ENCODE measurements at regions not wholly inside any gene's neighbourhood (a gene's known extent, or its start where the extent isn't known, plus 50 kb on each side); places are given as distances from the start of the nearest gene placed in this dataset.

DNA sequence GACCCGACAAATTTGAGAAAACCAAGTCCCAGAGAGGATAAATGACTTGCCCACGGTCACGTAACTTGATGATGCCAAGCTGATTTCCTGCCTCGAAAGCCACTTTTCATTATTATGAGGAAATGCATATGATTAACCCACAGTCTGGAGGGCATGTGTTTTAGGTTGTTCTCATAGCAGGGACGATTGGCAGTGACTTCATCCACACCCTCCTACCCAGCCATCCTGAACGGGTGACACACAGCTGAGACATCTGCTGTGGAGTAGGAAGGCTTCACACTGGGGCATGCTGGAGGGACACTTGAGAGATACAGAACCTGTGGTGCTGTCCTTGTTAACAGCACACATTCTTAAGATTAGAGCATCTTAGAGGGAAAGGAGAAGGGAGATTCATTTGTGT, 65.4 kb upstream of the WDFY2 start:
- no peak for DNase-seq (ENCODE audit: low read depth)

DNA sequence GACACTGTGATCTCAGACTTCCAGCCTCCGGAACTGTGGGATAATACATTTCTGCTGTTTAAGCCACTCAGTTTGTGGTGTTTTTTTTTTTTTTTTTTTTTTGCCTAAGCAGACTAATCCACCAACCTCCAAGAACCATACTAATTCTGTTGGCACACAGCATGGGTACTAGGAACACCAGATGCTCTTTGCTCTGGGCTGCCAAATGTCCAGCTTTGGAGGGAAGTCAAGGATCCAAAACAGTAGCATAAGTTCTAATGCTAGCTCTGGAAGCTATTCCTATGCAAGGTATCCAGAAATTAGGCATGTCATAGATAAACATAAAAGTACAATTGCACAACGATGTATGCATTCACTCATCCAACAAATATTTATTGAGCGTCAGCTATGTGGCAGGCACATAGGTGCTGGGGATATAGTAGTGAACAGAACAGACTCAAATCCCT, 64.5 kb upstream of the WDFY2 start:
- no peak for DNase-seq (ENCODE audit: low read depth)

DNA sequence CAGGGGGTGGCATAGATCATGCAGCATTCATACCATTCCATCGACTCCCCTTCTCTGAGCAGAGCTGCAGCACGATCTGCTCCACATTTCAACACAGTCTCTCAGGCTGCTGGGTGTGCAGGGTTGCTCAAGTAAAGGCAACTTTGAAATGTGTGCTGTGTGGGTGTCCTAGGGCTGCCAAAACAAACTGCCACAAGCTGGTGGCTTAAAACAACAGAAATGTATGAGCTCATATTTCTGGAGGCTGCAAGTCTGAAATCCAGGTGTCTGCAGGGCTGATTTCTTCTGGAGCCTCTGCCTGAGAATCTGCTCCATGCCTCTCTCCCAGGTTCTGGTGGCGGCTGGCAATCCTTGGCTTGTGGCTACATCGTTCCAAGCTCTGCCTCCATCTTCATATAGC, 63.7 kb upstream of the WDFY2 start:
- DNase-seq (ENCODE audit: low read depth), result no peak

DNA sequence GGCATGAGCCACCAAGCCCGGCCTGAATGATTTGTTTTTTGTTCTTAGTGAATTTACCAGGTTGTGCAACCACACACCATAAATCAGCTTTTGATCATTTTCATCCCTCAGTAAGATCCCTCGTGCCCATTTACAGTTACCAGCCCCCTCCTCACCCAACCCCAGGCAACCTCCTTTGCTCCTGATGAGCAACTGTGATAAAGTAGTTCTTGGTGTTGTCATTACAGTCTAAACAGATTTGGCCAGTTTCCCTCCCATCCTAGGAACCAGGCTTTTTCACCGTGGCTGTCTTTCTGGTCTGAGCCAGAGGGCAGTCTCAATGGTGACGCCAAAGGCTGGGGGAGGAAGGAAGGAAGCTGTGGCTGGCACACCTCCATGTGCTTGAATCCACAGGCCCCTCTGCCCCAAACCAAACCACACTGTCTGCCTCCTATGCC, 61.2 kb upstream of the WDFY2 start:
- DNase-seq (ENCODE audit: low read depth), result no peak

DNA sequence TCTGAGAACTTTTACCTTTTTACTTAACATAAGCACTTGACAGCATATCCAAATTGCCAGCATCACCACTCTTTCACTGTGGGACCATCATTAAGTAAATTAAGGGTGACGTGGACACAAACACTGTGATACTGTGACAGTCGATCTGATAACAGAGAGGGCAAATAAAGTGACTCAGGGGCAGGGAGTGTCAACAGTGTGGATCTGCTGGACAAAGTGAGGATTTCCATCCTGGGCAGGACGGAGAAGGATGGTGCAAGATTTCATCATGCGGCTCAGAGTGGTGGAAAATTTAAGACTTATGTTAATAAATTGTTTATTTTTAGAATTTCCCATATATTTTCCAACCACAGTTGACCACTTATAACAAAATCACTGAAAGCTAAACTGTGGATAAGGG, 60.0 kb upstream of the WDFY2 start:
- no peak for DNase-seq (ENCODE audit: low read depth)

DNA sequence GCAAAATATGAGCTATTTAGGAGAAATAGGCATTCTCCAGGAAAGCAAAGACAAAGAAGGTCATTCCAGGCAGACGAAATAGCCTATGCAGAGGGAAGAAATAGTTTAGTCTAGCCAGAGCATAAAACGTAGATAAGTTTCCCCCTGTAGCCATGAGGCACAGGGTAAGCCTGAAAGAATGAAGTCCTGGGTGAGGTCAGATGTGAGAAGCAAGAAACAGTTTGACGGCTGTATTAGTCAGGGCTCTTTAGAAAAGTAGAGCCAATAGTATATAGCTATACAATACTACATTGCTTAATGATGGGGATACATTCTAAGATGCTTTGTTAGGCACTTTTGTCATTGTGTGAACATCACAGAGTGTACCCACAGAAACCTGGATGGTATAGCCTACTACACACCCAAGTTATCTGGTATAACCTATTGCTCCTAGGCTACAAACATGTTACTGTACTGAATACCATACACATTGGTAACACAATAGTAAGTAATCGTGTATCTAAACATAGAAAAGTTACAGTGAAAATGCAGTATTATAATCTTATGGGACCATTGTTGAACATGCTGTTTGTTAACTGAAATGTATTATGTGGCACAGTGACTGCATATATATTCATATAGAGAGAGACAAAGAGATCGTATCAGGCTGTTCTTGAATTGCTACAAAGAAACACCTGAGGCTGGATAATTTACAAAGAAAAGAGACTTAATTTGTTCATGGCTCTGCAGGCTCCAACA, 59.3 kb upstream of the WDFY2 start:
- no peak for DNase-seq (ENCODE audit: low read depth)

DNA sequence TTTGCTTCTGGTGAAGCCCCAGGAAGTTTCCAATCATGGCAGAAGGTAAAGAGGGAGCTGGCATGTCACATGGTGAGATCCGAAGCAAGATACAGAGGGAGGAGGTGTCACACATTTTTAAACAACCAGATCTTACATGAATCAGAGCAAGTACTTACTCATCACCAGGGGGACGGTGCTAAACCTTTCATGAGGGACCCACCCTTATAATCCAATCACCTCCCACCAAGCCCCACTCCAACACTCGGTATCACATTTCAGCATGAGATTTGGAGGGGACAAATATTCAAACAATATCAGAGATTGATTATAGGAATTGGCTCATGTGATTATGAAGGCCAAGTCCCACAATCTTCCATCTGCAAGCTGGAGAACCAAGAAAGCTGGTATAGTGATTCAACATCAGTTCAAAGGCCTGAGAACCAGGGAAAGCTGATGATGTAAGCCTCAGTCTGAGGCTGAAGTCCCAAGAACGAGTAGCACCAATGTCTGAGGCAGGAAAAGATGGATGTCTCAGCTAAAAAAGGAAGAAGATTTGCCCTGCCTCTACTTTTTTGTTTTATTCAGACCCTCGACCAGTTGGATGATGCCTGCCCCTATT, 58.6 kb upstream of the WDFY2 start:
- DNase-seq (ENCODE audit: low read depth), result no peak

DNA sequence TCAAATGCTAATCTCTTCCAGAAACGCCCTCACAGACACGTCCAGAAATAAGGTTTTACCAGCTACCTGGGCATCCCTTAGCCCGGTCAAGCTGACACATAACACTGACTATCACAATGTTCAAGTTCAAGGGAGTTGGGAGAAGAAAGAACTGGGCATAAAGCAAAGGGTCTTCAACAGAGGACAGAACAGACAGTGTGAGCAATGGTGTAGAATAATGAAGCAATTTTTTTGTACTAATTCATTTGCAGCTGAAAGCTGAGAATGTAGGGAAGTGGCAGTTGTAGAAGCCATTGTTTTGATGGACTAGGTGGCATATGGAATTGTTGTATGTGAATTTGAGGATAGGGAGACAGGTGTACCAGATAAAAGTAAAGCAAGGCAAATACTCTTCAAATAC, 58.1 kb upstream of the WDFY2 start:
- DNase-seq (ENCODE audit: low read depth), result no peak

DNA sequence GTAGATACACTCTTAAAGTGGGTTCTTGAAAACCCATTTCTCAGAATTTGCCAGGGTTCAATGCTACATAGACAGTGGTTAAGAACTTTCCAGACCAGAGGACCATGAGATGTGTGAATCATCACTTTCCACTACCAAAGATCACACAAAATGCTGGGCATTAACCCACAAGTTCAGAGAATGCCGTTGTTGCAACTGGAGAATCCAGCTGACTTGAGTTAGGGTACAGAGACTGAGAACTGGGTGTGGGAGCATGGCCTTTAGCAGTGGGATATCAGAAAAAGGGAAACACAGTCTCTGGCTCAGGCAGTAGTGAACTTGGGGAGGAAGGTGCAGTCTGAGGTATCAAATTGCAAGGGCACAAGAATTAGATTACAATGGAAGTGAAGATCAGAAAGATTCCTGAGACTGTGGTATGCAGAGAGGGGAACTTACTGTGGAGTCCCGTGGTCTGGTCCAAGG, 51.5 kb upstream of the WDFY2 start:
- no peak for DNase-seq (ENCODE audit: low read depth)

DNA sequence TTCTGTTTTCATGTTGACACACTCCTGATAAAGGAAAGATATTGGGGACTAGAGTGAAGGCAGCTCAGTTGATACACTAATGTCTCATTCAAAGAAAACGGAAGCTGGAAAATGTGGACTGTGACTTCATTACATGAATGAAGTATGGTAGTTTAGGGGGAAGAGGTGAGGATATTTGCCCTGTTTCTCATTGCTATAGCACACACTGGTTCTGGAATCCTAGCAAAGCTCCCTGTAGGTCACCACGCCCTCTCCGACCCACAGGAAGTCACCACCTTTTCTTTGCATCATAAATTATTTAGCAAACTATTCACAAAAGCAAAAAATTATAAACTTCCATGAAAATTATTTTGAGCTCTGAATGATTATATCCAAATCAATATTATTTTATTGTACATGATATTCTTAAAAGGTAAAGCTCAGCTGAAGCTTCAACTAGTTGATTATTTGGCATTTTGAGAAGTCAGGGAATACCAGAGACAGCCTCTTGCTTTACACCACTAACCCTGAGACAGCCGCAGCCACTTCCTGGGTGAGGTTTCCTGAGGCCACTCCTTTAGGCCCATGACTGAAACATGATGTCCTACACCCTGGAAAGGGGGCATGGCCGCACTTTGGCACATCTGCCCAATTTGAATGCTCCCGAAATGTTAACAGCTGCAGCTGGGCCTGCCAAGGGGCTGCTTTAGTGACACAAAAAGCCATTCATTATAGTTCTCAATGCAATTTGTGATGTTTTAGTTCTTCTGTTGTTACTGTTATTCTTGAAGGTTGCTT, 50.0 kb upstream of the WDFY2 start:
- DNase-seq (ENCODE audit: low read depth), result peak; percentile 23
